ENCODE measurements at regions not wholly inside any gene's neighbourhood (a gene's known extent, or its start where the extent isn't known, plus 50 kb on each side); places are given as distances from the start of the nearest gene placed in this dataset.

GRCh38 chr2:220955776-220956175, 616.3 kb downstream of the EPHA4 start:
- Histone ChIP-seq H3K4me3 (no peak overlapping the region), H3K36me3 (no peaks in the 10 kb centered on the region), H3K27ac (no peak overlapping the region), H3K4me1 (ENCODE audit: insufficient read depth) (peaks cover 5% of the 10 kb centered on the region), H3K9me3 (no peaks in the 10 kb centered on the region), H3K27me3 (no peaks in the 10 kb centered on the region)
- DNase-seq = no peak
- TF ChIP-seq CTCF (IDR thresholded peaks at IDR 0.05) (no peak), POLR2A (IDR thresholded peaks at IDR 0.05) (no peak), EP300 (IDR thresholded peaks at IDR 0.05) (no peak)
- intact Hi-C loops (cut with DNase I) = no loop called here
- 50 to 58% (median 55%) methylated on average over 1 of the region's 1 CpG for WGBS, 3 donors

GRCh38 chr2:220956429-220956828, 615.7 kb downstream of the EPHA4 start:
- peaks cover 5% of the 10 kb centered on the region for H3K4me1 ChIP-seq (ENCODE audit: insufficient read depth)
- no peak for DNase-seq
- H3K27ac ChIP-seq = no peak overlapping the region
- 72 to 94% (median 83%) methylated on average over 2 of the region's 2 CpGs for WGBS, 3 donors
- H3K36me3 ChIP-seq = no peaks in the 10 kb centered on the region
- H3K27me3 ChIP-seq = no peaks in the 10 kb centered on the region
- no peaks in the 10 kb centered on the region for H3K9me3 ChIP-seq
- no peak overlapping the region for H3K4me3 ChIP-seq
- TF ChIP-seq POLR2A (IDR thresholded peaks at IDR 0.05) (no peak), CTCF (IDR thresholded peaks at IDR 0.05) (no peak), EP300 (IDR thresholded peaks at IDR 0.05) (no peak)
- intact Hi-C loops (cut with DNase I) = no loop called here

GRCh38 chr2:220959391-220959802, 612.7 kb downstream of the EPHA4 start:
- H3K27ac ChIP-seq = no peak overlapping the region
- no peaks in the 10 kb centered on the region for H3K36me3 ChIP-seq
- TF ChIP-seq CTCF (IDR thresholded peaks at IDR 0.05) (no peak), POLR2A (IDR thresholded peaks at IDR 0.05) (no peak), EP300 (IDR thresholded peaks at IDR 0.05) (no peak)
- peak in 2 of 5 donors; percentile 16 to 23 for DNase-seq
- intact Hi-C loops (cut with DNase I) = no loop called here
- no peaks in the 10 kb centered on the region for H3K27me3 ChIP-seq
- H3K4me3 ChIP-seq = no peak overlapping the region
- 6 to 13% (median 6%) methylated on average over 1 of the region's 1 CpG for WGBS, 3 donors
- H3K4me1 ChIP-seq (ENCODE audit: insufficient read depth) = peaks cover 5% of the 10 kb centered on the region
- no peaks in the 10 kb centered on the region for H3K9me3 ChIP-seq

GRCh38 chr2:220961143-220961860, 610.8 kb downstream of the EPHA4 start:
- Histone ChIP-seq H3K4me1 (ENCODE audit: insufficient read depth) (peaks cover 5% of the 10 kb centered on the region), H3K27me3 (no peaks in the 10 kb centered on the region), H3K9me3 (no peaks in the 10 kb centered on the region), H3K27ac (no peak overlapping the region), H3K4me3 (no peak overlapping the region), H3K36me3 (no peaks in the 10 kb centered on the region)
- TF ChIP-seq EP300 (IDR thresholded peaks at IDR 0.05) (no peak), POLR2A (IDR thresholded peaks at IDR 0.05) (no peak), CTCF (IDR thresholded peaks at IDR 0.05) (no peak)
- intact Hi-C loops (cut with DNase I) = no loop called here
- WGBS, 3 donors = 88 to 96% (median 88%) methylated on average over 2 of the region's 2 CpGs
- DNase-seq = no peak
